SK-N-SH (cell line): ENCODE measurements at regions not wholly inside any gene's neighbourhood (a gene's known extent, or its start where the extent isn't known, plus 50 kb on each side); places are given as distances from the start of the nearest gene placed in this dataset.

ENCODE experiments used
- CTCF ChIA-PET: fragments of 300-600, 350-600 bp; formaldehyde crosslinking; extraction: SDS; loops from one replicate; lab custom pipeline; 2021; lab: Yijun Ruan, JAX
- POLR2A ChIA-PET: fragments of 350-600 bp; sonication (Branson Sonifier 250); formaldehyde crosslinking; extraction: SDS; loops from one replicate; lab custom pipeline; 2020; ENCODE audit warnings: antibody characterized with exemption, inconsistent platforms; lab: Yijun Ruan, JAX
- DNase-seq: peaks from one replicate; pipeline ENCODE4 v3.0.0; 2012
- H2AFZ ChIP-seq: fragments of 200-600 bp; sonication (generic); 2 replicates; pipeline ENCODE4 v1.8.1; 2016; ENCODE audit warnings: antibody characterized with exemption, mild to moderate bottlenecking, low read depth
- H3F3A ChIP-seq: fragments of 200-600 bp; sonication (generic); replicated peaks from 2 replicates; pipeline ENCODE3; 2016; ENCODE audit warnings: antibody characterized with exemption, mild to moderate bottlenecking; ENCODE audit not compliant: insufficient read depth
- H3K27ac ChIP-seq, 2 experiments: fragments of 200-500 bp in 1 of 2; fragments of 200-600 bp in 1 of 2; sonication (Bioruptor generic) in 1 of 2; sonication (generic), shearing (Covaris generic) in 1 of 2; 2 replicates each; pipeline versions ENCODE4 v1.5.1 to v1.6.1; 2014 to 2016; ENCODE audit warnings: low read depth in 2 of 2, inconsistent platforms in 1 of 2, low read length in 1 of 2, mild to moderate bottlenecking in 1 of 2, mixed read lengths in 1 of 2
- H3K27me3 ChIP-seq: fragments of 200-600 bp; sonication (generic), shearing (Covaris generic); 2 replicates; pipeline ENCODE4 v1.6.1; 2016; ENCODE audit warnings: mixed run types; ENCODE audit not compliant: insufficient read depth
- H3K36me3 ChIP-seq, 2 experiments: fragments of 200-500 bp in 1 of 2; fragments of 200-600 bp in 1 of 2; sonication (Bioruptor generic) in 1 of 2; sonication (generic) in 1 of 2; replicated peaks in 1 of 2; 2 replicates each; pipeline versions ENCODE3 to v1.5.1; 2014 to 2016; ENCODE audit warnings: low read length in 1 of 2, mild to moderate bottlenecking in 1 of 2; ENCODE audit not compliant: insufficient read depth in 2 of 2, control insufficient read depth in 1 of 2
- H3K4me1 ChIP-seq, 2 experiments: fragments of 200-500 bp in 1 of 2; fragments of 200-600 bp in 1 of 2; sonication (Bioruptor generic) in 1 of 2; sonication (generic), shearing (Covaris generic) in 1 of 2; 2 replicates each; pipeline versions ENCODE4 v1.5.1 to v1.6.1; 2014 to 2016; ENCODE audit warnings: low read depth in 1 of 2, low read length in 1 of 2, mixed run types in 1 of 2; ENCODE audit not compliant: insufficient read depth in 2 of 2, control insufficient read depth in 1 of 2
- H3K4me2 ChIP-seq: fragments of 200-600 bp; sonication (generic), shearing (Covaris generic); 2 replicates; pipeline ENCODE4 v1.6.1; 2017; ENCODE audit warnings: mixed run types
- H3K4me3 ChIP-seq, 2 experiments: fragments of 200-500 bp in 1 of 2; fragments of 200-600 bp in 1 of 2; sonication (Bioruptor generic) in 1 of 2; sonication (generic), shearing (Covaris generic) in 1 of 2; 2 replicates each; pipeline versions ENCODE4 v1.5.1 to v1.8.1; 2014 to 2016; ENCODE audit warnings: low read depth in 2 of 2, inconsistent platforms in 1 of 2, low read length in 1 of 2, mild to moderate bottlenecking in 1 of 2, mixed read lengths in 1 of 2, moderate library complexity in 1 of 2
- H3K79me2 ChIP-seq: fragments of 200-600 bp; sonication (generic); 2 replicates; pipeline ENCODE4 v1.8.1; 2017; ENCODE audit warnings: mild to moderate bottlenecking; ENCODE audit not compliant: insufficient read depth
- H3K9ac ChIP-seq: fragments of 200-600 bp; sonication (generic); 2 replicates; pipeline ENCODE4 v1.6.1; 2017; ENCODE audit warnings: mixed run types
- H3K9me2 ChIP-seq: fragments of 200-600 bp; sonication (generic); 2 replicates; pipeline ENCODE4 v1.6.1; 2017; ENCODE audit warnings: mixed run types
- H3K9me3 ChIP-seq: fragments of 200-600 bp; sonication (generic); 2 replicates; pipeline ENCODE4 v1.6.1; 2017; ENCODE audit warnings: mixed run types, mild to moderate bottlenecking, moderate library complexity
- H4K20me1 ChIP-seq: fragments of 200-600 bp; sonication (generic); 2 replicates; pipeline ENCODE4 v1.6.1; 2017; ENCODE audit warnings: mild to moderate bottlenecking, mixed run types; ENCODE audit not compliant: insufficient read depth
- CHD2 ChIP-seq: fragments of 150-350 bp; IDR thresholded peaks from 2 replicates; pipeline ENCODE4 v1.6.1; 2018; ENCODE audit warnings: low read length; ENCODE audit not compliant: partially characterized antibody
- ELF1 ChIP-seq: IDR thresholded peaks from 2 replicates; pipeline ENCODE4 v1.4.0; 2012
- FOSL2 ChIP-seq: IDR thresholded peaks from 2 replicates; pipeline ENCODE4 v1.4.0; 2012; ENCODE audit warnings: low read depth, mild to moderate bottlenecking, moderate library complexity, borderline replicate concordance
- FOXJ3 ChIP-seq: sonication (generic); formaldehyde crosslinking; IDR thresholded peaks from 2 replicates; pipeline ENCODE4 v1.5.1; 2020; ENCODE audit warnings: mild to moderate bottlenecking, missing genetic modification reagents
- FOXM1 ChIP-seq: IDR thresholded peaks from 2 replicates; pipeline ENCODE4 v1.4.0; 2012; ENCODE audit warnings: low read depth, mild to moderate bottlenecking
- POLR2AphosphoS5 ChIP-seq: IDR thresholded peaks from 2 replicates; pipeline ENCODE4 v1.6.1; 2012; ENCODE audit warnings: low read depth, low read length
- RAD21 ChIP-seq: IDR thresholded peaks from 2 replicates; pipeline ENCODE4 v1.6.1; 2012; ENCODE audit warnings: mild to moderate bottlenecking, low read length
- RCOR1 ChIP-seq: fragments of 150-350 bp; IDR thresholded peaks from 2 replicates; pipeline ENCODE4 v1.6.1; 2017; ENCODE audit warnings: antibody characterized with exemption, low read length
- RXRA ChIP-seq: IDR thresholded peaks from 2 replicates; pipeline ENCODE4 v1.4.0; 2012; ENCODE audit warnings: low read depth, mild to moderate bottlenecking, borderline replicate concordance
- TEAD4 ChIP-seq: IDR thresholded peaks from 2 replicates; pipeline ENCODE4 v1.4.0; 2012; ENCODE audit warnings: mild to moderate bottlenecking, borderline replicate concordance; ENCODE audit not compliant: insufficient read depth
- WGBS: methylation state at CpG from one replicate; pipeline ENCODE4 v1.1.6; 2017; ENCODE audit warnings: low lambda C conversion rate; 5-methylcytosine and 5-hydroxymethylcytosine counted together
- TF ChIP-seq, protein P1 (sequence below): IDR thresholded peaks from 2 replicates; pipeline ENCODE4; 2012
- TF ChIP-seq, protein P2 (sequence below): fragments of 200-600 bp; sonication (generic); IDR thresholded peaks from 2 replicates; pipeline ENCODE4 v1.6.1; 2017; ENCODE audit warnings: antibody characterized with exemption, mild to moderate bottlenecking, moderate library complexity

DNA sequence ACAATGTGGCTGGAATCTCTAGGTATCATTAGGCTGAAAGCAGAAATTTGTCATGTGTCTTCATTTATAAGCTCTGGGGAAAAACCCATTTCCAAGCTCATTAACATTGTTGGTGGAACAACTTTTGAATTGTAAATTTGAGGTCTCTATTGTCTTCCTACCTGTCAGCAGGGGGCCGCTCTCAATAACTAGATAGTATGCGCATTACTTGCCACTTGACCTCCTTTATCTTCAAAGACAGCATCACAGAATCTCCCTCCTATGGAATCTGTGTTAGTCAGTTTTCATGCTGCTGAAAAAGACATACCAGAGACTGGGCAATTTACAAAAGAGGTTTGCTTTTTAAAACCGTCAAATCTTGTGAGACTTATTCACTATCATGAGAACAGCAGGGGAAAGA lies 223.1 kb downstream of the CALCRL start:
- Histone ChIP-seq H3K4me2 (no peak overlapping the region), H3K4me1 (no peaks in the 10 kb centered on the region; a peak in 1 of 4 replicates), H3K9ac (no peak overlapping the region), H3K79me2 (no peaks in the 10 kb centered on the region), H3K4me3 (no peak overlapping the region), H3F3A (no peaks in the 10 kb centered on the region), H3K27ac (no peak overlapping the region), H3K9me3 (no peaks in the 10 kb centered on the region), H2AFZ (no peak overlapping the region), H4K20me1 (no peaks in the 10 kb centered on the region), H3K9me2 (no peaks in the 10 kb centered on the region), H3K36me3 (no peaks in the 10 kb centered on the region), H3K27me3 (no peaks in the 10 kb centered on the region)
- ChIA-PET POLR2A (no interaction called here), CTCF (no interaction called here)
- no peak for DNase-seq
- 75% methylated on average over 3 of the region's 3 CpGs for WGBS
- TF ChIP-seq TEAD4 (no peak), POLR2AphosphoS5 (no peak), RCOR1 (no peak)
- TF ChIP-seq, protein P1, sequence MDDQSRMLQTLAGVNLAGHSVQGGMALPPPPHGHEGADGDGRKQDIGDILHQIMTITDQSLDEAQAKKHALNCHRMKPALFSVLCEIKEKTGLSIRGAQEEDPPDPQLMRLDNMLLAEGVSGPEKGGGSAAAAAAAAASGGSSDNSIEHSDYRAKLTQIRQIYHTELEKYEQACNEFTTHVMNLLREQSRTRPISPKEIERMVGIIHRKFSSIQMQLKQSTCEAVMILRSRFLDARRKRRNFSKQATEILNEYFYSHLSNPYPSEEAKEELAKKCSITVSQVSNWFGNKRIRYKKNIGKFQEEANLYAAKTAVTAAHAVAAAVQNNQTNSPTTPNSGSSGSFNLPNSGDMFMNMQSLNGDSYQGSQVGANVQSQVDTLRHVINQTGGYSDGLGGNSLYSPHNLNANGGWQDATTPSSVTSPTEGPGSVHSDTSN: no peak

DNA sequence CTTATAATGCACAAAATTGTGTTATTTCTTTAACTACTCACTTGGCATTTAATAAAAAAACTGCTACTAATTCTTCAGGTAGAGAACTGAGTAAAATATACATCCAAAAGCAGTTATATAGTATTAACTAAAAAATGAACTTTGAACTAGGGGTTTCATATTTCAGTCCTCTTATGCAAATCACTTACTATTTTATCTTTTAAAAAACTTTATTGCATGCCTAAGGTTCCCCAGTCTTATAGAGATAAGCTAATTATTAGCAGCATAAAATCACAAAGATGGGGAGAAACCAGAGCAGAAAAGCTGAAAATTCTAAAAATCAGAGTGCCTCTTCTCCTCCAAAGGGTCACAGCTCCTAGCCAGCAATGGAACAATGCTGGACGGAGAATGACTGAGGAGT lies 228.0 kb downstream of the CALCRL start:
- TF ChIP-seq ELF1: no peak
- TF ChIP-seq CHD2: no peak
- TF ChIP-seq FOSL2: no peak
- no peak for TF ChIP-seq FOXJ3
- TF ChIP-seq RXRA: no peak
- no peak for TF ChIP-seq RAD21
- H3K79me2 ChIP-seq: no peaks in the 10 kb centered on the region

DNA sequence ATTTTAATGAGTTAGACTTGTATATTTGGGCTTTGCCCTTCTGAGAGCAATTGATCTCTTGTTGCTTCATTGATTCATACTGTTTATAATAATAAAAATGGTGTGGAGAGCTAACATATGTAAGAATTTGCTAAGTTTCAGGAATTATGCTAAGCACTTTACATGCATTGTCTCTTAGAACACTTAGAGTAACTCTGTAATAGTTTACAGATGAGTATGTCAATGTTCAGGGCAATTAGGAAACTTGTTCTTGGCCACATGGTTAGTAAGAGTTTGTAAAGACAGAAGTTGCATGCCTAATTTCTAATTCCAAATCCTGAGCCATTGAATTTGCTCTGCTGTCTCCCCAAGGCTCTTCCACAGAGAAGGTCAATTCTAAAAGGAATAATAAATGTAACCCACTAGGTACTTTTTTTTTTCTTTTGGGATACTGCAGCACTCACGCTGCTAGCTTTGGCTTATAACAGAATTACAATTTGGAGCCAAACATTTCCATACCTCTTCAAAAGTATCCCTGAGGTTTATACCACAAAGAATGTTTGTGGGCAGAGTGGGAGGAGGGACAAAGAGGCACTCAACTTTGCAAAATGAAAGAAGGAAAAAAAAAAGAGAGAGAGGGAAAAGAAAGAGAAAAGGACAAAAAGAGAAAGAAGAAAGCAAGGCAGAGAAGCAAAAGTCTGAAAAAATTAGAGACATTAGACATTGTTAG lies 232.4 kb downstream of the CALCRL start:
- TF ChIP-seq, protein P2, sequence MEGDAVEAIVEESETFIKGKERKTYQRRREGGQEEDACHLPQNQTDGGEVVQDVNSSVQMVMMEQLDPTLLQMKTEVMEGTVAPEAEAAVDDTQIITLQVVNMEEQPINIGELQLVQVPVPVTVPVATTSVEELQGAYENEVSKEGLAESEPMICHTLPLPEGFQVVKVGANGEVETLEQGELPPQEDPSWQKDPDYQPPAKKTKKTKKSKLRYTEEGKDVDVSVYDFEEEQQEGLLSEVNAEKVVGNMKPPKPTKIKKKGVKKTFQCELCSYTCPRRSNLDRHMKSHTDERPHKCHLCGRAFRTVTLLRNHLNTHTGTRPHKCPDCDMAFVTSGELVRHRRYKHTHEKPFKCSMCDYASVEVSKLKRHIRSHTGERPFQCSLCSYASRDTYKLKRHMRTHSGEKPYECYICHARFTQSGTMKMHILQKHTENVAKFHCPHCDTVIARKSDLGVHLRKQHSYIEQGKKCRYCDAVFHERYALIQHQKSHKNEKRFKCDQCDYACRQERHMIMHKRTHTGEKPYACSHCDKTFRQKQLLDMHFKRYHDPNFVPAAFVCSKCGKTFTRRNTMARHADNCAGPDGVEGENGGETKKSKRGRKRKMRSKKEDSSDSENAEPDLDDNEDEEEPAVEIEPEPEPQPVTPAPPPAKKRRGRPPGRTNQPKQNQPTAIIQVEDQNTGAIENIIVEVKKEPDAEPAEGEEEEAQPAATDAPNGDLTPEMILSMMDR: no peak
- TF ChIP-seq FOSL2 (no peak), FOXM1 (no peak), ELF1 (no peak), CHD2 (no peak)
- TF ChIP-seq, all 33 proteins: peak for 0
- H3F3A ChIP-seq: no peaks in the 10 kb centered on the region
- H4K20me1 ChIP-seq: no peaks in the 10 kb centered on the region
- H2AFZ ChIP-seq: no peak overlapping the region
- no peaks in the 10 kb centered on the region for H3K79me2 ChIP-seq
- WGBS: 88% methylated on average over 1 of the region's 1 CpG
- POLR2A ChIA-PET: no interaction called here
- CTCF ChIA-PET: interaction anchor here (1.7 kb wide), 1 partner anchor 78 kb away, joined by 5 read pairs; no protein-coding TSS in a partner anchor
- no peak overlapping the region for H3K4me3 ChIP-seq
- H3K9me2 ChIP-seq: no peaks in the 10 kb centered on the region
- no peaks in the 10 kb centered on the region for H3K27me3 ChIP-seq
- no peaks in the 10 kb centered on the region for H3K4me1 ChIP-seq
- no peak overlapping the region for H3K9ac ChIP-seq
- no peaks in the 10 kb centered on the region for H3K9me3 ChIP-seq
- no peak overlapping the region for H3K27ac ChIP-seq
- no peaks in the 10 kb centered on the region for H3K36me3 ChIP-seq
- no peak for DNase-seq
- H3K4me2 ChIP-seq: no peak overlapping the region

More for the DNA sequence above, 228.0 kb downstream of the CALCRL start:
- Histone ChIP-seq H3K27me3 (no peaks in the 10 kb centered on the region), H3K9ac (no peak overlapping the region), H3K9me2 (no peaks in the 10 kb centered on the region), H3K9me3 (no peaks in the 10 kb centered on the region), H3F3A (no peaks in the 10 kb centered on the region), H2AFZ (no peak overlapping the region; the same call in 1 of the 2 replicates), H4K20me1 (no peaks in the 10 kb centered on the region), H3K4me2 (no peak overlapping the region), H3K36me3 (no peaks in the 10 kb centered on the region), H3K4me1 (no peaks in the 10 kb centered on the region), H3K27ac (no peak overlapping the region), H3K4me3 (no peak overlapping the region)
- CTCF ChIA-PET: no interaction called here
- 83% methylated on average over 1 of the region's 1 CpG for whole genome bisulfite sequencing
- POLR2A ChIA-PET: no interaction called here
- no peak for DNase-seq
